ENCODE measurements at regions not wholly inside any gene's neighbourhood (a gene's known extent, or its start where the extent isn't known, plus 50 kb on each side); places are given as distances from the start of the nearest gene placed in this dataset.

GRCh38 chr4:153974452-153974851 is 185.6 kb upstream of the SFRP2 start:
- WGBS, 2 donors, result 63 to 82% methylated on average over 1 of the region's 1 CpG
- ATAC-seq (no peak), FAIRE-seq (no peak), DNase-seq (no peak)
- intact Hi-C loops (cut with DNase I), result no loop called here
- TF ChIP-seq CTCF (IDR thresholded peaks at IDR 0.05), result no peak
- Histone ChIP-seq H3K9me3 (no peaks in the 10 kb centered on the region), H3K4me3 (no peak overlapping the region), H3K36me3 (no peaks in the 10 kb centered on the region), H3K27ac (no peak overlapping the region), H3K27me3 (no peaks in the 10 kb centered on the region), H3K4me1 (no peaks in the 10 kb centered on the region)

- WGBS, 2 donors, result 42% methylated on average over 4 of the region's 4 CpGs
- Histone ChIP-seq H3K4me3 (no peak overlapping the region), H3K9me3 (no peaks in the 10 kb centered on the region), H3K4me1 (no peaks in the 10 kb centered on the region), H3K27me3 (no peaks in the 10 kb centered on the region), H3K36me3 (no peaks in the 10 kb centered on the region), H3K27ac (no peak overlapping the region)
- FAIRE-seq (no peak), DNase-seq (no peak), ATAC-seq (no peak)
- no peak for TF ChIP-seq CTCF (IDR thresholded peaks at IDR 0.05)
- intact Hi-C loops (cut with DNase I), result no loop called here
Observed at GRCh38 chr4:153973942-153974341, 185.1 kb upstream of the SFRP2 start.

GRCh38 chr4:153971899-153972298 is 183.0 kb upstream of the SFRP2 start:
- intact Hi-C loops (cut with DNase I), result no loop called here
- TF ChIP-seq CTCF (IDR thresholded peaks at IDR 0.05), result no peak
- no peak overlapping the region for H3K4me3 ChIP-seq
- no peak for DNase-seq
- no peak for ATAC-seq
- no peaks in the 10 kb centered on the region for H3K9me3 ChIP-seq
- H3K27ac ChIP-seq, result no peak overlapping the region
- H3K36me3 ChIP-seq, result no peaks in the 10 kb centered on the region
- no peaks in the 10 kb centered on the region for H3K27me3 ChIP-seq
- no peaks in the 10 kb centered on the region for H3K4me1 ChIP-seq
- FAIRE-seq, result no peak
- 82 to 89% methylated on average over 5 of the region's 5 CpGs for WGBS, 2 donors

GRCh38 chr4:153970169-153970568 is 181.3 kb upstream of the SFRP2 start:
- intact Hi-C loops (cut with DNase I), result no loop called here
- DNase-seq, result no peak
- Histone ChIP-seq H3K9me3 (no peaks in the 10 kb centered on the region), H3K27me3 (no peaks in the 10 kb centered on the region), H3K4me3 (no peak overlapping the region), H3K36me3 (no peaks in the 10 kb centered on the region), H3K27ac (no peak overlapping the region), H3K4me1 (no peaks in the 10 kb centered on the region)
- no peak for ATAC-seq
- FAIRE-seq, result no peak
- 89 to 92% methylated on average over 2 of the region's 2 CpGs for whole genome bisulfite sequencing, 2 donors
- no peak for TF ChIP-seq CTCF (IDR thresholded peaks at IDR 0.05)

- Histone ChIP-seq H3K4me3 (no peak overlapping the region), H3K36me3 (no peaks in the 10 kb centered on the region), H3K4me1 (no peaks in the 10 kb centered on the region), H3K27ac (no peak overlapping the region), H3K9me3 (no peaks in the 10 kb centered on the region), H3K27me3 (no peaks in the 10 kb centered on the region)
- DNase-seq (no peak), FAIRE-seq (no peak), ATAC-seq (no peak)
- no peak for TF ChIP-seq CTCF (IDR thresholded peaks at IDR 0.05)
- intact Hi-C loops (cut with DNase I), result no loop called here
Observed at GRCh38 chr4:153969542-153969941, 180.7 kb upstream of the SFRP2 start.
